Endothelial cell of umbilical vein (primary cell): ENCODE measurements at regions not wholly inside any gene's neighbourhood (a gene's known extent, or its start where the extent isn't known, plus 50 kb on each side); places are given as distances from the start of the nearest gene placed in this dataset.

Experiments used
- BruUV-seq: library from RNA; stranded (reverse); fragments of 400-500 nt; replicated peaks from 2 replicates; lab custom pipeline; 2021; lab: Mats Ljungman, UMichigan
- CTCF ChIA-PET: fragments of 300-600, 350-600 bp; sonication (Branson Sonifier 250); formaldehyde crosslinking; loops from one replicate; lab custom pipeline; 2021; ENCODE audit warnings: antibody characterized with exemption, inconsistent platforms; lab: Charles Lee
- POLR2A ChIA-PET: fragments of 300-600, 350-600 bp; sonication (Branson Sonifier 250); formaldehyde crosslinking; loops from one replicate; lab custom pipeline; 2021; ENCODE audit warnings: antibody characterized with exemption, inconsistent platforms; lab: Charles Lee
- DNase-seq: peaks from one replicate; pipeline ENCODE4 v3.0.0-alpha.2; 2011; ENCODE audit warnings: low read depth, low spot score
- FAIRE-seq: peaks from 2 replicates; lab custom pipeline; 2011; peaks lifted over from hg19 to GRCh38; lab: Jason Lieb, UNC
- H2AFZ ChIP-seq: 2 replicates; pipeline ENCODE4 v1.6.0; 2012; ENCODE audit warnings: low read depth, low read length, control low read depth, inconsistent platforms
- H3K27ac ChIP-seq: 2 replicates; pipeline ENCODE4 v1.5.1; 2011; ENCODE audit warnings: low read depth, mild to moderate bottlenecking, control low read depth, low read length, moderate library complexity; ENCODE audit not compliant: insufficient read depth
- H3K27me3 ChIP-seq, 2 experiments: 2 replicates each; pipeline versions ENCODE4 v1.6.0 to v1.6.1; 2011; ENCODE audit warnings: low read length in 2 of 2, mixed read lengths in 1 of 2; ENCODE audit not compliant: control insufficient read depth in 2 of 2, insufficient read depth in 2 of 2
- H3K36me3 ChIP-seq, 2 experiments: 2 replicates in 1 of 2; 3 replicates in 1 of 2; pipeline ENCODE4 v1.5.1; 2011; ENCODE audit warnings: low read length in 2 of 2, mild to moderate bottlenecking in 1 of 2, moderate library complexity in 1 of 2; ENCODE audit not compliant: control insufficient read depth in 2 of 2, insufficient read depth in 2 of 2; ENCODE audit errors: extremely low read depth in 1 of 2
- H3K4me1 ChIP-seq: 3 replicates; pipeline ENCODE4 v1.5.1; 2011; ENCODE audit warnings: mild to moderate bottlenecking, low read length; ENCODE audit not compliant: control insufficient read depth, insufficient read depth; ENCODE audit errors: extremely low read depth
- H3K4me2 ChIP-seq: 2 replicates; pipeline ENCODE4 v1.6.1; 2011; ENCODE audit warnings: low read length, control low read depth, mixed read lengths; ENCODE audit not compliant: insufficient read depth
- H3K4me3 ChIP-seq, 3 experiments: fragments of 200-600 bp in 1 of 3; sonication (generic), shearing (Covaris generic) in 1 of 3; replicated peaks in 1 of 3; 2 replicates each; pipeline ENCODE4 v1.5.1; 2011 to 2016; ENCODE audit warnings: control low read depth in 3 of 3, low read length in 3 of 3, mild to moderate bottlenecking in 2 of 3, inconsistent platforms in 1 of 3, low read depth in 1 of 3, moderate library complexity in 1 of 3; ENCODE audit not compliant: insufficient read depth in 1 of 3
- H3K79me2 ChIP-seq: 2 replicates; pipeline ENCODE4 v1.6.0; 2012; ENCODE audit warnings: low read length, inconsistent platforms; ENCODE audit not compliant: control insufficient read depth, insufficient read depth
- H3K9ac ChIP-seq: replicated peaks from 2 replicates; pipeline ENCODE3; 2011; ENCODE audit warnings: low read length, control low read depth; ENCODE audit not compliant: insufficient read depth; ENCODE audit errors: extremely low read depth
- H3K9me1 ChIP-seq: replicated peaks from 3 replicates; pipeline ENCODE4 v1.6.0; 2011; ENCODE audit warnings: mild to moderate bottlenecking, low read length; ENCODE audit not compliant: control insufficient read depth, insufficient read depth; ENCODE audit errors: extremely low read depth
- H3K9me3 ChIP-seq: replicated peaks from 2 replicates; pipeline ENCODE4 v1.5.1; 2012; ENCODE audit warnings: low read length, inconsistent platforms; ENCODE audit not compliant: control insufficient read depth, insufficient read depth
- H4K20me1 ChIP-seq: replicated peaks from 2 replicates; pipeline ENCODE3; 2011; ENCODE audit warnings: mild to moderate bottlenecking, low read length; ENCODE audit not compliant: control insufficient read depth, insufficient read depth; ENCODE audit errors: extremely low read depth
- EZH2 ChIP-seq: IDR thresholded peaks from 2 replicates; pipeline ENCODE4 v1.6.1; 2012; ENCODE audit warnings: borderline replicate concordance, low read depth, mild to moderate bottlenecking, moderate library complexity, low read length, inconsistent platforms; ENCODE audit not compliant: severe bottlenecking
- FOS ChIP-seq: IDR thresholded peaks from 2 replicates; pipeline ENCODE4 v1.6.1; 2011; ENCODE audit warnings: mild to moderate bottlenecking, low read length, moderate library complexity, borderline replicate concordance; ENCODE audit not compliant: insufficient read depth
- GATA2 ChIP-seq: IDR thresholded peaks from 2 replicates; pipeline ENCODE4 v1.7.0; 2011; ENCODE audit warnings: low read depth, mild to moderate bottlenecking, moderate library complexity, mixed read lengths, low read length; ENCODE audit not compliant: insufficient read length, insufficient read depth
- JUN ChIP-seq: IDR thresholded peaks from 2 replicates; pipeline ENCODE4 v1.6.1; 2011; ENCODE audit warnings: borderline replicate concordance, low read depth; ENCODE audit not compliant: insufficient read length, insufficient read depth
- MYC ChIP-seq: IDR thresholded peaks from one replicate; pipeline ENCODE4 v1.6.1; 2011; ENCODE audit warnings: mild to moderate bottlenecking, low read depth, low read length
- POLR2A ChIP-seq: IDR thresholded peaks from 2 replicates; pipeline ENCODE4 v1.6.1; 2012; ENCODE audit warnings: low read depth, mild to moderate bottlenecking, control low read depth, low read length
- dilution Hi-C: fragments of 300-500 bp; cut with MboI; formaldehyde crosslinking; loops from one replicate; pipeline ENCODE4 v1.15.0; 2019; ENCODE audit warnings: low sequenced_read_pairs; ENCODE audit not compliant: extremely low pct_ligation_motif_present
- intact Hi-C: fragments of 100-400 bp; cut with micrococcal nuclease; formaldehyde crosslinking; loops from one replicate; pipeline ENCODE4 v1.10.0; 2022
- TF ChIP-seq, protein P1 (sequence below): IDR thresholded peaks from 2 replicates; pipeline ENCODE4 v1.6.1; 2011; ENCODE audit not compliant: insufficient read depth, insufficient read length

DNA sequence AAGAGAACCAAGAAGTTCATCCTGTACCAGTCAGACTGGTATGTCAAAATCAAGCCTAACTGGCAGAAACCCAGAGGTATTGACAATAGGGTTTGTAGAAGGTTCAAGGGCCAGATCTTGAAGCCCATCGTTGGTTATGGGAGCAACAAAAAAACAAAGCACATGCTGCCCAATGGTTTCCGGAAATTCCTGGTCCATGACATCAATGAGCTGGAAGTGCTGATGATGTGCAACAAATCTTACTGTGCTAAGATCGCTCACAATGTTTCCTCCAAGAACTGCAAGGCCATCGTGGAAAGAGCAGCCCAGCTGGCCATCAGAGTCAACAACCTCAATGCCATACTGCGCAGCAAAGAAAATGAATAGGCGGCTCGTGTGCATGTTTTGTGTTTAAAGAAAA is 172.7 kb upstream of the MED14 start:
- Histone ChIP-seq H3K36me3 (no peaks in the 10 kb centered on the region), H3K4me2 (no peak overlapping the region), H3K27ac (no peak overlapping the region), H3K4me3 (no peak overlapping the region), H3K9me3 (no peaks in the 10 kb centered on the region), H2AFZ (no peak overlapping the region), H3K9ac (no peak overlapping the region), H3K79me2 (no peaks in the 10 kb centered on the region), H3K27me3 (no peaks in the 10 kb centered on the region), H3K9me1 (no peaks in the 10 kb centered on the region), H3K4me1 (peaks cover 8% of the 10 kb centered on the region), H4K20me1 (no peaks in the 10 kb centered on the region)
- peak; percentile 82 for FAIRE-seq
- dilution Hi-C loops: no loop called here
- BruUV-seq: no TSS peak
- ChIA-PET POLR2A (no interaction called here), CTCF (interaction anchor here (1.7 kb wide), 1 partner anchor 30 kb away, joined by 4 read pairs; no protein-coding TSS in a partner anchor)
- DNase-seq: peak; percentile 28
- TF ChIP-seq JUN (peak; percentile 39), MYC (no peak), GATA2 (no peak), FOS (no peak), POLR2A (no peak), EZH2 (no peak)
- TF ChIP-seq, protein P1, sequence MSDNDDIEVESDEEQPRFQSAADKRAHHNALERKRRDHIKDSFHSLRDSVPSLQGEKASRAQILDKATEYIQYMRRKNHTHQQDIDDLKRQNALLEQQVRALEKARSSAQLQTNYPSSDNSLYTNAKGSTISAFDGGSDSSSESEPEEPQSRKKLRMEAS: no peak
- intact Hi-C loops: no loop called here

DNA sequence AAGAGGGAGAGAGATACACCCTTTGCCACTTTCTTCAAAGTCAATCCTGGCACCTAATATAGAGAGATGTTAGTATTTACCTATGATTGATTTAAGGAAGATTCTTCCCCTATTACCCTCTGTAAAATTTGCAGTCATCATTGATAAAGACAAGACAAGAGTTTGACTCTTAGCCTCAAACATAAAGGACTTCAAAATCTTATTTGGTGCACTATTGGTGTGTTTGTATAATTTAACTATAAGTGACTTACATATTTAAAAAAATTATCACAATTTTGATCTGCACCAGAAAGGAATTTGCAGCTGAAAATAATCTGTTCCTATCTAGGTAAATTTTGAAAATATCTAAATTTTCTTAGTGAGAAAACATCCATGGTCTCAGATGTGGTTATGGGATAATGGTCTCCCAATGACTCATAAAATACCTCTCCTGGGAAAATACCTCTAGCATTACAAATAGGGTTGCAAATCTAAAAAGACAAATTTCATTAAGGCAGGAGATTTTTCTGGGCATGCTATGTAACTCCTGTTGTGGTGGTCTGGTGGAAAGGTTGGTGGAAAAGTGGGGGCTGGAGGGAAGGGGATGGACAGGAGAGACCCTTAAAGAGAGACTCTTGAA is 173.6 kb upstream of the MED14 start:
- dilution Hi-C loops: no loop called here

More for the DNA sequence above, 173.6 kb upstream of the MED14 start:
- ChIA-PET CTCF (interaction anchor here (1.7 kb wide), 1 partner anchor 31 kb away, joined by 4 read pairs; no protein-coding TSS in a partner anchor), POLR2A (no interaction called here)
- intact Hi-C loops: no loop called here
- no peaks in the 10 kb centered on the region for H3K36me3 ChIP-seq
- H3K4me3 ChIP-seq: no peak overlapping the region
- peak overlapping the region; percentile 51 for H3K4me2 ChIP-seq
- FAIRE-seq: peak; percentile 61
- no peaks in the 10 kb centered on the region for H3K9me3 ChIP-seq
- no peak for TF ChIP-seq POLR2A
- no peak for TF ChIP-seq EZH2
- no peak for TF ChIP-seq FOS
- peak; percentile 16 for TF ChIP-seq JUN
- BruUV-seq: no TSS peak
- DNase-seq: no peak
- no peaks in the 10 kb centered on the region for H4K20me1 ChIP-seq
- no peaks in the 10 kb centered on the region for H3K27me3 ChIP-seq
- peaks cover 8% of the 10 kb centered on the region for H3K4me1 ChIP-seq
- H2AFZ ChIP-seq: no peak overlapping the region
- H3K79me2 ChIP-seq: no peaks in the 10 kb centered on the region
- H3K9me1 ChIP-seq: no peaks in the 10 kb centered on the region
- H3K9ac ChIP-seq: peak overlapping the region; percentile 16
- H3K27ac ChIP-seq: peak overlapping the region; percentile 70
